Natural killer cell (primary cell): ENCODE measurements at regions not wholly inside any gene's neighbourhood (a gene's known extent, or its start where the extent isn't known, plus 50 kb on each side); places are given as distances from the start of the nearest gene placed in this dataset.
A peak's percentile ranks its signal among the peaks of the same experiment; 100 is the strongest.
"Not testable (repeated sequence)": the region's sequence is repeated elsewhere in the genome, so short reads cannot be mapped to it uniquely, and the experiment has no call there.

Experiments
- ATAC-seq, 3 donors: fragments of 150-1000 bp in 2 of 3; fragments of 200-7000 bp in 1 of 3; cut with Tn5 transposase; 1 replicate in 1 of 3; 2 replicates in 2 of 3; pipeline ENCODE4 v1.10.0; 2021; ENCODE audit warnings: mild to moderate bottlenecking in 2 of 3, moderate library complexity in 2 of 3
- DNase-seq, 2 donors: peaks; one replicate each; pipeline versions ENCODE4 v3.0.0 to v3.0.0-alpha.2; 2013 to 2021; ENCODE audit warnings: mixed read lengths in 1 of 2
- H3K27ac ChIP-seq: one replicate; pipeline ENCODE4 v1.5.1; 2013; ENCODE audit warnings: mild to moderate bottlenecking, low read length
- H3K27me3 ChIP-seq: one replicate; pipeline ENCODE4 v1.6.1; 2013; ENCODE audit warnings: low read length; ENCODE audit not compliant: control insufficient read depth, insufficient read depth
- H3K36me3 ChIP-seq: one replicate; pipeline ENCODE4 v1.6.1; 2013; ENCODE audit warnings: low read length; ENCODE audit not compliant: control insufficient read depth, insufficient read depth
- H3K4me1 ChIP-seq: one replicate; pipeline ENCODE4 v1.6.1; 2013; ENCODE audit warnings: low read length; ENCODE audit not compliant: control insufficient read depth, insufficient read depth
- H3K4me3 ChIP-seq: one replicate; pipeline ENCODE4 v1.5.1; 2013; ENCODE audit warnings: low read length
- H3K9me3 ChIP-seq: one replicate; pipeline ENCODE4 v1.6.1; 2013; ENCODE audit warnings: low read length; ENCODE audit not compliant: control insufficient read depth, insufficient read depth
- H3K27ac Mint-ChIP-seq, 2 donors: one replicate each; pipeline ENCODE4 v1.8.0; 2022; ENCODE audit warnings: mild to moderate bottlenecking in 2 of 2, mixed read lengths in 2 of 2, moderate library complexity in 1 of 2
- H3K27me3 Mint-ChIP-seq, 2 donors: one replicate each; pipeline ENCODE4 v1.8.0; 2022; ENCODE audit warnings: low read depth in 2 of 2, mixed read lengths in 2 of 2
- H3K36me3 Mint-ChIP-seq: one replicate; pipeline ENCODE4 v1.8.0; 2022; ENCODE audit warnings: mixed read lengths
- H3K4me1 Mint-ChIP-seq, 2 donors: one replicate each; pipeline ENCODE4 v1.8.0; 2022; ENCODE audit warnings: mixed read lengths in 2 of 2
- H3K4me3 Mint-ChIP-seq: one replicate; pipeline ENCODE4 v1.8.0; 2022; ENCODE audit warnings: mild to moderate bottlenecking, moderate library complexity, mixed read lengths
- H3K9me3 Mint-ChIP-seq, 2 donors: one replicate each; pipeline ENCODE4 v1.8.0; 2022; ENCODE audit warnings: mixed read lengths in 2 of 2
- CTCF ChIP-seq: fragments of 200-600 bp; IDR thresholded peaks from one replicate; pipeline ENCODE4 v1.8.0; 2022; ENCODE audit warnings: antibody characterized with exemption
- WGBS: methylation state at CpG from one replicate; pipeline ENCODE4 v1.1.7; 2013; ENCODE audit warnings: missing lambda C conversion rate; ENCODE audit not compliant: insufficient coverage; 5-methylcytosine and 5-hydroxymethylcytosine counted together
- intact Hi-C: fragments of 100-400 bp; cut with micrococcal nuclease; formaldehyde crosslinking; loops from one replicate; pipeline ENCODE4 v1.14.2; 2022

GRCh38 chr3:106969596-106969995, 407.6 kb upstream of the CCDC54 start:
- DNase-seq: no peak
- Histone ChIP-seq H3K27me3 (no peaks in the 10 kb centered on the region), H3K4me1 (no peaks in the 10 kb centered on the region), H3K36me3 (no peaks in the 10 kb centered on the region), H3K9me3 (no peaks in the 10 kb centered on the region), H3K4me3 (no peak overlapping the region), H3K27ac (no peak overlapping the region)
- 67% methylated on average over 2 of the region's 4 CpGs for WGBS
- no peak for ATAC-seq
- TF ChIP-seq CTCF: no peak
- intact Hi-C loops: no loop called here
- peaks cover 5% of the 10 kb centered on the region in 2 donors for H3K9me3 Mint-ChIP-seq
- H3K27me3 Mint-ChIP-seq: no peaks in the 10 kb centered on the region
- H3K27ac Mint-ChIP-seq: no peak overlapping the region
- no peaks in the 10 kb centered on the region for H3K4me1 Mint-ChIP-seq
- no peaks in the 10 kb centered on the region for H3K36me3 Mint-ChIP-seq
- no peak overlapping the region for H3K4me3 Mint-ChIP-seq

- H3K9me3 Mint-ChIP-seq: peaks cover 2 to 5% of the 10 kb centered on the region in 2 donors
- no peaks in the 10 kb centered on the region for H3K4me1 ChIP-seq
- no peaks in the 10 kb centered on the region for H3K4me1 Mint-ChIP-seq
- H3K27me3 ChIP-seq: no peaks in the 10 kb centered on the region
- no peaks in the 10 kb centered on the region for H3K36me3 ChIP-seq
- no peak overlapping the region for H3K4me3 ChIP-seq
- no peak for TF ChIP-seq CTCF
- H3K27ac Mint-ChIP-seq: no peak overlapping the region
- DNase-seq (no peak), ATAC-seq (no peak)
- no peaks in the 10 kb centered on the region for H3K9me3 ChIP-seq
- no peak overlapping the region for H3K4me3 Mint-ChIP-seq
- H3K27ac ChIP-seq: no peak overlapping the region
- H3K27me3 Mint-ChIP-seq: no peaks in the 10 kb centered on the region
- intact Hi-C loops: no loop called here
- WGBS: no CpG with 5 or more reads among the region's 1 CpG
- H3K36me3 Mint-ChIP-seq: no peaks in the 10 kb centered on the region
Measured at GRCh38 chr3:106981392-106981791, 395.8 kb upstream of the CCDC54 start.

- Histone ChIP-seq H3K27ac (no peak overlapping the region), H3K4me3 (no peak overlapping the region), H3K27me3 (no peaks in the 10 kb centered on the region), H3K9me3 (no peaks in the 10 kb centered on the region), H3K4me1 (no peaks in the 10 kb centered on the region), H3K36me3 (no peaks in the 10 kb centered on the region)
- TF ChIP-seq CTCF: no peak
- 100% methylated on average over 1 of the region's 2 CpGs for WGBS
- no peak overlapping the region for H3K4me3 Mint-ChIP-seq
- H3K27me3 Mint-ChIP-seq: no peaks in the 10 kb centered on the region
- no peaks in the 10 kb centered on the region for H3K4me1 Mint-ChIP-seq
- no peak for DNase-seq
- no peak overlapping the region for H3K27ac Mint-ChIP-seq
- H3K9me3 Mint-ChIP-seq: peaks cover 8 to 10% of the 10 kb centered on the region in 2 donors
- no peaks in the 10 kb centered on the region for H3K36me3 Mint-ChIP-seq
- intact Hi-C loops: no loop called here
- no peak for ATAC-seq
Measured at GRCh38 chr3:106985721-106986120, 391.5 kb upstream of the CCDC54 start.

GRCh38 chr3:106998841-106999682, 378.2 kb upstream of the CCDC54 start:
- DNase-seq (peak in 1 of 2 donors; percentile 18), ATAC-seq (peak in 1 of 3 donors; percentile 43)
- H3K27ac Mint-ChIP-seq, H3K4me1 ChIP-seq, H3K9me3 Mint-ChIP-seq, H3K36me3 ChIP-seq, H3K27me3 ChIP-seq, intact Hi-C loops, H3K9me3 ChIP-seq, H3K4me3 ChIP-seq, H3K27me3 Mint-ChIP-seq, H3K27ac ChIP-seq, H3K36me3 Mint-ChIP-seq: not testable (repeated sequence)
- WGBS: 66% methylated on average over 21 of the region's 21 CpGs
- Mint-ChIP-seq H3K4me3 (peak overlapping the region; percentile 47), H3K4me1 (peaks cover 0 to 11% of the 10 kb centered on the region in 2 donors)
